Caco-2 (cell line): ENCODE measurements at regions not wholly inside any gene's neighbourhood (a gene's known extent, or its start where the extent isn't known, plus 50 kb on each side); places are given as distances from the start of the nearest gene placed in this dataset.

ENCODE experiments used
- BruUV-seq: library from RNA; stranded (reverse); fragments of 400-500 nt; replicated peaks from 2 replicates; lab custom pipeline; 2021; lab: Mats Ljungman, UMichigan
- CTCF ChIA-PET: fragments of 300-600 bp; sonication (Branson Sonifier 250); formaldehyde crosslinking; loops from one replicate; lab custom pipeline; 2022; ENCODE audit warnings: antibody characterized with exemption; lab: Charles Lee
- POLR2A ChIA-PET: fragments of 300-600 bp; sonication (Branson Sonifier 250); formaldehyde crosslinking; loops from one replicate; lab custom pipeline; 2022; ENCODE audit warnings: antibody characterized with exemption; lab: Charles Lee
- DNase-seq, 2 experiments: peaks; one replicate each; pipeline versions ENCODE4 v3.0.0 to v3.0.0-alpha.2; 2020 to 2022
- H3K27me3 ChIP-seq: replicated peaks from 2 replicates; pipeline ENCODE4 v1.6.0; 2011; ENCODE audit warnings: low read length; ENCODE audit not compliant: control insufficient read depth, insufficient read depth
- H3K36me3 ChIP-seq: 2 replicates; pipeline ENCODE4 v1.5.1; 2011; ENCODE audit warnings: low read length; ENCODE audit not compliant: control insufficient read depth, insufficient read depth
- H3K4me1 ChIP-seq: fragments of 250-450 bp; sonication (Bioruptor Pico); 2 replicates; pipeline ENCODE4 v1.5.1; 2020; ENCODE audit warnings: mild to moderate bottlenecking
- H3K4me3 ChIP-seq: 2 replicates; pipeline ENCODE4 v1.5.1; 2011; ENCODE audit warnings: low read depth, mild to moderate bottlenecking, control low read depth, low read length
- H3K9me3 ChIP-seq: fragments of 250-450 bp; sonication (Bioruptor Pico); 2 replicates; pipeline ENCODE4 v1.5.1; 2020; ENCODE audit warnings: mild to moderate bottlenecking, moderate library complexity
- H3K27ac Mint-ChIP-seq: one replicate; pipeline ENCODE4 v1.8.0; 2022; ENCODE audit warnings: mixed read lengths; ENCODE audit not compliant: unreplicated experiment
- H3K27me3 Mint-ChIP-seq: one replicate; pipeline ENCODE4 v1.8.0; 2022; ENCODE audit warnings: mixed read lengths; ENCODE audit not compliant: insufficient read depth, unreplicated experiment
- H3K36me3 Mint-ChIP-seq: one replicate; pipeline ENCODE4 v1.8.0; 2022; ENCODE audit warnings: mild to moderate bottlenecking, mixed read lengths; ENCODE audit not compliant: insufficient read depth, unreplicated experiment
- H3K4me1 Mint-ChIP-seq: one replicate; pipeline ENCODE4 v1.8.0; 2022; ENCODE audit warnings: low read depth, mixed read lengths; ENCODE audit not compliant: unreplicated experiment
- H3K4me3 Mint-ChIP-seq: one replicate; pipeline ENCODE4 v1.8.0; 2022; ENCODE audit warnings: mild to moderate bottlenecking, moderate library complexity, mixed read lengths; ENCODE audit not compliant: unreplicated experiment
- H3K9me3 Mint-ChIP-seq: one replicate; pipeline ENCODE4 v1.8.0; 2022; ENCODE audit warnings: mixed read lengths; ENCODE audit not compliant: unreplicated experiment
- intact Hi-C: fragments of 100-400 bp; cut with micrococcal nuclease; formaldehyde crosslinking; loops from one replicate; pipeline ENCODE4 v1.10.0; 2022; ENCODE audit not compliant: unreplicated experiment
- TF ChIP-seq, protein P1 (sequence below), 2 experiments: fragments of 200-600 bp in 1 of 2; IDR thresholded peaks; 1 replicate in 1 of 2; 2 replicates in 1 of 2; pipeline versions ENCODE4 v1.5.1 to v1.8.0; 2011 to 2022; ENCODE audit warnings: antibody characterized with exemption in 1 of 2, control low read depth in 1 of 2, inconsistent platforms in 1 of 2, low read depth in 1 of 2, low read length in 1 of 2, mild to moderate bottlenecking in 1 of 2, moderate library complexity in 1 of 2; ENCODE audit not compliant: insufficient read depth in 1 of 2, severe bottlenecking in 1 of 2, unreplicated experiment in 1 of 2

DNA sequence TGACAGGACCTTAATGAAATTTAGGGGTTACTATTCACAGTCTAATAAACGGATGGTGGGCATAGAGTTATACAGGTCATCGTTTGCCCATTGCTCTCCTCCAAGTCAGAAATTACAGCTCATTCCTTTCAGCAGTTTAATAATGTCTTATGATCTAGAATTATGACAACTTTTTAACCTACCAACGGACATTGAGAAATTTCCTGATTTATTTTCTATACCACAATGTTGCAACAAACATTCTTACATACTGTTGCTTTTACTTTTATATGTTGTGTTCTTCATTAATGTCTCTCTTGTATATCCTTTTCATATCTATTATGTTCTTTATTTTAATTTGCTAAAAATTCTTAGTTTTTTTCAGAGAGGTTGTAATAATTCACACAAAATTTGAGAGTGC lies 152.8 kb upstream of the PRLR start:
- H3K27me3 Mint-ChIP-seq: peaks cover 9% of the 10 kb centered on the region
- no peak overlapping the region for H3K27ac Mint-ChIP-seq
- TF ChIP-seq, protein P1, sequence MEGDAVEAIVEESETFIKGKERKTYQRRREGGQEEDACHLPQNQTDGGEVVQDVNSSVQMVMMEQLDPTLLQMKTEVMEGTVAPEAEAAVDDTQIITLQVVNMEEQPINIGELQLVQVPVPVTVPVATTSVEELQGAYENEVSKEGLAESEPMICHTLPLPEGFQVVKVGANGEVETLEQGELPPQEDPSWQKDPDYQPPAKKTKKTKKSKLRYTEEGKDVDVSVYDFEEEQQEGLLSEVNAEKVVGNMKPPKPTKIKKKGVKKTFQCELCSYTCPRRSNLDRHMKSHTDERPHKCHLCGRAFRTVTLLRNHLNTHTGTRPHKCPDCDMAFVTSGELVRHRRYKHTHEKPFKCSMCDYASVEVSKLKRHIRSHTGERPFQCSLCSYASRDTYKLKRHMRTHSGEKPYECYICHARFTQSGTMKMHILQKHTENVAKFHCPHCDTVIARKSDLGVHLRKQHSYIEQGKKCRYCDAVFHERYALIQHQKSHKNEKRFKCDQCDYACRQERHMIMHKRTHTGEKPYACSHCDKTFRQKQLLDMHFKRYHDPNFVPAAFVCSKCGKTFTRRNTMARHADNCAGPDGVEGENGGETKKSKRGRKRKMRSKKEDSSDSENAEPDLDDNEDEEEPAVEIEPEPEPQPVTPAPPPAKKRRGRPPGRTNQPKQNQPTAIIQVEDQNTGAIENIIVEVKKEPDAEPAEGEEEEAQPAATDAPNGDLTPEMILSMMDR (IDR thresholded peaks at IDR 0.05; ENCODE audit: insufficient read depth in 1 of 2, low read depth in 1 of 2, low read length in 1 of 2, severe bottlenecking in 1 of 2, unreplicated experiment in 1 of 2): no peak
- no peak for DNase-seq
- no peaks in the 10 kb centered on the region for H3K36me3 ChIP-seq
- BruUV-seq: no TSS peak
- H3K9me3 Mint-ChIP-seq: no peaks in the 10 kb centered on the region
- H3K27me3 ChIP-seq: no peaks in the 10 kb centered on the region
- no peak overlapping the region for H3K4me3 Mint-ChIP-seq
- POLR2A ChIA-PET: no interaction called here
- no peaks in the 10 kb centered on the region for H3K36me3 Mint-ChIP-seq
- no peaks in the 10 kb centered on the region for H3K9me3 ChIP-seq
- CTCF ChIA-PET: no interaction called here
- intact Hi-C loops: no loop called here
- H3K4me3 ChIP-seq: no peak overlapping the region
- H3K4me1 Mint-ChIP-seq: no peaks in the 10 kb centered on the region
- H3K4me1 ChIP-seq: no peaks in the 10 kb centered on the region

DNA sequence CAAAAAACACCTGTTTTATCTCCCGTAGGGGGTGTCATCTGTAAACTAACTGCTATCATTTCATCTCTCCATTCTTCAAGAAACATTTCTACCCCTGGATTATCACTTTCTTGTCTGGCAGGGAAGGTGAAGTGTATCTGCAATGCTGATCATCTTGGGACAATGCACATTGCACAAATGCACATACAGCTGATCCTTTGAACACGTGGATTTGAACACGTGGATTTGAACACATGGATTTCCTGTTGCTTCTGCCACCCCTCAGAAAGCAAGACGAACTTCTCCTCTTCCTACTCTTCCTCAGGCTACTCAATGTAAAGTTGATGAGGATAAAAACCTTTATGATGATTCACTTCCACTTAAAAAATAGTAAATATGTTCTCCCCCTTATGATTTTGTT lies 147.4 kb upstream of the PRLR start:
- intact Hi-C loops: no loop called here

DNA sequence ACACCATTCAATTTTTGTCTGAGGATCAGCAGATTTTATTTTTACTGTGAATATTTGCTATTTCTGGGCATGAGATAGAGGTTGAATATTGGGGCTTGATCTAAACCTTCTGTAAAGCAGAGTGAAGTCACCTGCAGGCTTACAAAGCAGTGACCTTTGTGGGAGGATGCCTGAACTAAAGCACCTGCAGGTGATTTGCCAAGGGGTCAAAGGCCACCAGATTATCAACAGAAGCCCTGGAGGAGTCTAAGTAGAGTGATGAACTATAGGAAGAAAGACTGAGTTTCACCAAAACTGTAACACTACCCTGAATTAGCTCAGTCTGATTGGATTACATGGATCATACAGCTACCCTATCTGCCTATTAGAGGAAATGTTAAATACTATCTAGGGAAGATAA lies 144.3 kb upstream of the PRLR start:
- no peak overlapping the region for H3K4me3 ChIP-seq
- POLR2A ChIA-PET: no interaction called here
- TF ChIP-seq, protein P1 (IDR thresholded peaks at IDR 0.05; ENCODE audit: insufficient read depth in 1 of 2, low read depth in 1 of 2, low read length in 1 of 2, severe bottlenecking in 1 of 2, unreplicated experiment in 1 of 2): no peak
- no peaks in the 10 kb centered on the region for H3K36me3 Mint-ChIP-seq
- H3K27me3 Mint-ChIP-seq: peaks cover 7% of the 10 kb centered on the region
- CTCF ChIA-PET: no interaction called here
- no peaks in the 10 kb centered on the region; the same call in 1 of the 2 replicates for H3K27me3 ChIP-seq
- no peaks in the 10 kb centered on the region for H3K9me3 Mint-ChIP-seq
- BruUV-seq: no TSS peak
- peak; percentile 16 to 32 for DNase-seq
- H3K4me1 Mint-ChIP-seq: no peaks in the 10 kb centered on the region
- H3K36me3 ChIP-seq: no peaks in the 10 kb centered on the region
- no peak overlapping the region for H3K27ac Mint-ChIP-seq
- no peaks in the 10 kb centered on the region for H3K9me3 ChIP-seq
- no peaks in the 10 kb centered on the region for H3K4me1 ChIP-seq
- no peak overlapping the region for H3K4me3 Mint-ChIP-seq
- intact Hi-C loops: no loop called here

More for the DNA sequence above, 147.4 kb upstream of the PRLR start:
- Mint-ChIP-seq H3K27me3 (peaks cover 13% of the 10 kb centered on the region), H3K9me3 (no peaks in the 10 kb centered on the region), H3K27ac (no peak overlapping the region), H3K36me3 (no peaks in the 10 kb centered on the region), H3K4me1 (no peaks in the 10 kb centered on the region), H3K4me3 (no peak overlapping the region)
- Histone ChIP-seq H3K36me3 (no peaks in the 10 kb centered on the region), H3K4me3 (no peak overlapping the region), H3K4me1 (no peaks in the 10 kb centered on the region), H3K9me3 (no peaks in the 10 kb centered on the region), H3K27me3 (no peaks in the 10 kb centered on the region; the same call in 1 of the 2 replicates)
- no peak for DNase-seq
- TF ChIP-seq, protein P1 (IDR thresholded peaks at IDR 0.05; ENCODE audit: insufficient read depth in 1 of 2, low read depth in 1 of 2, low read length in 1 of 2, severe bottlenecking in 1 of 2, unreplicated experiment in 1 of 2): no peak
- CTCF ChIA-PET: no interaction called here
- POLR2A ChIA-PET: no interaction called here
- BruUV-seq: no TSS peak
